HAP-1 (cell line): ENCODE measurements at regions not wholly inside any gene's neighbourhood (a gene's known extent, or its start where the extent isn't known, plus 50 kb on each side); places are given as distances from the start of the nearest gene placed in this dataset.
"Not testable (repeated sequence)": the region's sequence is repeated elsewhere in the genome, so short reads cannot be mapped to it uniquely, and the experiment has no call there.

Source experiments
- DNase-seq, 2 experiments: peaks; one replicate each; pipeline ENCODE4 v3.0.0-alpha.2; 2016 to 2020; ENCODE audit warnings: low spot score in 2 of 2
- H3K27me3 ChIP-seq: fragments of 250-450 bp; sonication (Bioruptor Pico); 2 replicates; pipeline ENCODE4 v1.5.1; 2020; ENCODE audit warnings: low read depth, mild to moderate bottlenecking, moderate library complexity
- H3K36me3 ChIP-seq: fragments of 250-450 bp; sonication (Bioruptor Pico); replicated peaks from 2 replicates; pipeline ENCODE4 v1.5.1; 2020; ENCODE audit warnings: mild to moderate bottlenecking
- H3K4me1 ChIP-seq: fragments of 250-450 bp; sonication (Bioruptor Pico); 2 replicates; pipeline ENCODE4 v1.5.1; 2020; ENCODE audit warnings: mild to moderate bottlenecking
- H3K4me3 ChIP-seq: fragments of 250-450 bp; sonication (Bioruptor Pico); 2 replicates; pipeline ENCODE4 v1.5.1; 2020; ENCODE audit warnings: mild to moderate bottlenecking, moderate library complexity
- H3K9me3 ChIP-seq: fragments of 250-450 bp; sonication (Bioruptor Pico); 2 replicates; pipeline ENCODE4 v1.5.1; 2020; ENCODE audit warnings: mild to moderate bottlenecking, moderate library complexity
- in situ Hi-C: fragments of 300-500 bp; cut with MboI; formaldehyde crosslinking; loops from 3 replicates; pipeline ENCODE4 v1.14.3; 2020; ENCODE audit warnings: low sequenced_read_pairs, inconsistent platforms, mixed read lengths

GRCh38 chr11:57047610-57048009, 58.9 kb downstream of the OR5AK2 start:
- H3K4me1 ChIP-seq = no peaks in the 10 kb centered on the region
- no peaks in the 10 kb centered on the region for H3K27me3 ChIP-seq
- DNase-seq = no peak
- H3K9me3 ChIP-seq = no peaks in the 10 kb centered on the region
- no peak overlapping the region for H3K4me3 ChIP-seq
- no peaks in the 10 kb centered on the region for H3K36me3 ChIP-seq
- in situ Hi-C loops = no loop called here

- Histone ChIP-seq H3K36me3 (no peaks in the 10 kb centered on the region), H3K9me3 (no peaks in the 10 kb centered on the region), H3K27me3 (peaks cover 5% of the 10 kb centered on the region; the same call in 1 of the 2 replicates), H3K4me1 (no peaks in the 10 kb centered on the region), H3K4me3 (no peak overlapping the region)
- in situ Hi-C loops = no loop called here
- no peak for DNase-seq
Measured at GRCh38 chr11:57049749-57050148, 61.0 kb downstream of the OR5AK2 start.

GRCh38 chr11:57054817-57055216, 66.1 kb downstream of the OR5AK2 start:
- H3K4me1 ChIP-seq = no peaks in the 10 kb centered on the region
- peaks cover 5% of the 10 kb centered on the region; the same call in 1 of the 2 replicates for H3K27me3 ChIP-seq
- no peak for DNase-seq
- no peak overlapping the region for H3K4me3 ChIP-seq
- in situ Hi-C loops = no loop called here
- H3K36me3 ChIP-seq = no peaks in the 10 kb centered on the region
- no peaks in the 10 kb centered on the region for H3K9me3 ChIP-seq

GRCh38 chr11:57055744-57056143, 67.0 kb downstream of the OR5AK2 start:
- no peaks in the 10 kb centered on the region for H3K9me3 ChIP-seq
- H3K4me3 ChIP-seq = no peak overlapping the region
- no peaks in the 10 kb centered on the region for H3K36me3 ChIP-seq
- H3K27me3 ChIP-seq = peaks cover 5% of the 10 kb centered on the region; the same call in 1 of the 2 replicates
- in situ Hi-C loops = no loop called here
- no peak for DNase-seq
- no peaks in the 10 kb centered on the region for H3K4me1 ChIP-seq

- Histone ChIP-seq H3K36me3 (no peaks in the 10 kb centered on the region), H3K27me3 (peaks cover 5% of the 10 kb centered on the region; the same call in 1 of the 2 replicates), H3K4me3 (no peak overlapping the region), H3K4me1 (no peaks in the 10 kb centered on the region), H3K9me3 (no peaks in the 10 kb centered on the region)
- in situ Hi-C loops = no loop called here
- no peak for DNase-seq
Measured at GRCh38 chr11:57056735-57057134, 68.0 kb downstream of the OR5AK2 start.

GRCh38 chr11:57057561-57057960, 68.8 kb downstream of the OR5AK2 start:
- no peak overlapping the region for H3K4me3 ChIP-seq
- no peak for DNase-seq
- no peaks in the 10 kb centered on the region for H3K9me3 ChIP-seq
- H3K4me1 ChIP-seq = no peaks in the 10 kb centered on the region
- no peaks in the 10 kb centered on the region for H3K36me3 ChIP-seq
- in situ Hi-C loops = no loop called here
- H3K27me3 ChIP-seq = peaks cover 5% of the 10 kb centered on the region; the same call in 1 of the 2 replicates

GRCh38 chr11:57062957-57063356, 74.2 kb downstream of the OR5AK2 start:
- H3K9me3 ChIP-seq, in situ Hi-C loops, H3K4me1 ChIP-seq, DNase-seq, H3K27me3 ChIP-seq, H3K36me3 ChIP-seq, H3K4me3 ChIP-seq: not testable (repeated sequence)

- Histone ChIP-seq H3K36me3 (no peaks in the 10 kb centered on the region), H3K9me3 (no peaks in the 10 kb centered on the region), H3K4me3 (no peak overlapping the region), H3K4me1 (no peaks in the 10 kb centered on the region), H3K27me3 (no peaks in the 10 kb centered on the region)
- in situ Hi-C loops = no loop called here
- no peak for DNase-seq
Measured at GRCh38 chr11:57069942-57070341, 81.2 kb downstream of the OR5AK2 start.

- DNase-seq = no peak
- Histone ChIP-seq H3K27me3 (no peaks in the 10 kb centered on the region), H3K9me3 (no peaks in the 10 kb centered on the region), H3K4me3 (no peak overlapping the region), H3K36me3 (no peaks in the 10 kb centered on the region), H3K4me1 (no peaks in the 10 kb centered on the region)
- in situ Hi-C loops = no loop called here
Measured at GRCh38 chr11:57071829-57072228, 83.1 kb downstream of the OR5AK2 start.

GRCh38 chr11:57072640-57073039, 83.9 kb downstream of the OR5AK2 start:
- no peaks in the 10 kb centered on the region for H3K36me3 ChIP-seq
- no peak for DNase-seq
- in situ Hi-C loops = no loop called here
- H3K4me3 ChIP-seq = no peak overlapping the region
- no peaks in the 10 kb centered on the region for H3K27me3 ChIP-seq
- H3K9me3 ChIP-seq = no peaks in the 10 kb centered on the region
- H3K4me1 ChIP-seq = no peaks in the 10 kb centered on the region

GRCh38 chr11:57073128-57073527, 84.4 kb downstream of the OR5AK2 start:
- no peaks in the 10 kb centered on the region for H3K36me3 ChIP-seq
- in situ Hi-C loops = no loop called here

GRCh38 chr11:57081356-57081755, 92.6 kb downstream of the OR5AK2 start:
- Histone ChIP-seq H3K9me3 (no peaks in the 10 kb centered on the region), H3K4me1 (no peaks in the 10 kb centered on the region), H3K4me3 (no peak overlapping the region), H3K36me3 (no peaks in the 10 kb centered on the region), H3K27me3 (no peaks in the 10 kb centered on the region)
- DNase-seq = no peak
- in situ Hi-C loops = no loop called here

More at GRCh38 chr11:57073128-57073527, 84.4 kb downstream of the OR5AK2 start:
- no peaks in the 10 kb centered on the region for H3K27me3 ChIP-seq
- DNase-seq = no peak
- no peaks in the 10 kb centered on the region for H3K9me3 ChIP-seq
- H3K4me1 ChIP-seq = no peaks in the 10 kb centered on the region
- H3K4me3 ChIP-seq = no peak overlapping the region

GRCh38 chr11:57082125-57082524, 93.4 kb downstream of the OR5AK2 start:
- in situ Hi-C loops = no loop called here

GRCh38 chr11:57083641-57084385, 95.1 kb downstream of the OR5AK2 start:
- in situ Hi-C loops = no loop called here
- Histone ChIP-seq H3K36me3 (no peaks in the 10 kb centered on the region), H3K4me3 (no peak overlapping the region), H3K4me1 (no peaks in the 10 kb centered on the region), H3K27me3 (no peaks in the 10 kb centered on the region), H3K9me3 (no peaks in the 10 kb centered on the region)
- DNase-seq = no peak

More at GRCh38 chr11:57082125-57082524, 93.4 kb downstream of the OR5AK2 start:
- no peak for DNase-seq
- Histone ChIP-seq H3K27me3 (no peaks in the 10 kb centered on the region), H3K4me3 (no peak overlapping the region), H3K9me3 (no peaks in the 10 kb centered on the region), H3K36me3 (no peaks in the 10 kb centered on the region), H3K4me1 (no peaks in the 10 kb centered on the region)

GRCh38 chr11:57085611-57086010, 96.1 kb upstream of the LRRC55 start:
- no peaks in the 10 kb centered on the region for H3K9me3 ChIP-seq
- H3K4me1 ChIP-seq = no peaks in the 10 kb centered on the region
- in situ Hi-C loops = no loop called here
- H3K36me3 ChIP-seq = no peaks in the 10 kb centered on the region
- H3K27me3 ChIP-seq = no peaks in the 10 kb centered on the region; the same call in 1 of the 2 replicates
- no peak overlapping the region for H3K4me3 ChIP-seq
- no peak for DNase-seq
